ENCODE measurements at regions not wholly inside any gene's neighbourhood (a gene's known extent, or its start where the extent isn't known, plus 50 kb on each side); places are given as distances from the start of the nearest gene placed in this dataset.
"Not testable (repeated sequence)": the region's sequence is repeated elsewhere in the genome, so short reads cannot be mapped to it uniquely, and the experiment has no call there.

- not testable (repeated sequence) for TF ChIP-seq CTCF, EZH2 (IDR thresholded peaks at IDR 0.05)
Observed at GRCh38 chr7:21344900-21345299, 83.0 kb upstream of the SP4 start.

Data from neural progenitor cell (in vitro differentiated cells).